GM21528 (cell line): ENCODE measurements at regions not wholly inside any gene's neighbourhood (a gene's known extent, or its start where the extent isn't known, plus 50 kb on each side); places are given as distances from the start of the nearest gene placed in this dataset.

ENCODE experiments used
- ATAC-seq: cut with Tn5 transposase; IDR thresholded peaks from one replicate; pipeline ENCODE4 v1.9.1; 2021; ENCODE audit warnings: mild to moderate bottlenecking, moderate library complexity; ENCODE audit not compliant: unreplicated experiment, low FRiP score

GRCh38 chr7:18235819-18236218 lies 208.2 kb upstream of the PRPS1L1 start:
- no peak for ATAC-seq

- no peak for ATAC-seq
Measured at GRCh38 chr7:18239212-18239611, 211.6 kb upstream of the PRPS1L1 start.

- ATAC-seq = no peak
Measured at GRCh38 chr7:18241543-18242231, 214.0 kb upstream of the PRPS1L1 start.

GRCh38 chr7:18243731-18244130 lies 216.1 kb upstream of the PRPS1L1 start:
- ATAC-seq = no peak

GRCh38 chr7:18250133-18250532 lies 222.5 kb upstream of the PRPS1L1 start:
- ATAC-seq = no peak

GRCh38 chr7:18257711-18258110 lies 230.1 kb upstream of the PRPS1L1 start:
- ATAC-seq = no peak

GRCh38 chr7:18262058-18262457 lies 233.5 kb upstream of the HDAC9 start:
- ATAC-seq = no peak

- ATAC-seq = no peak
Measured at GRCh38 chr7:18265611-18266281, 229.8 kb upstream of the HDAC9 start.

GRCh38 chr7:18268571-18268970 lies 227.0 kb upstream of the HDAC9 start:
- no peak for ATAC-seq

- ATAC-seq = no peak
Measured at GRCh38 chr7:18276380-18276779, 219.2 kb upstream of the HDAC9 start.

GRCh38 chr7:18278316-18278715 lies 217.2 kb upstream of the HDAC9 start:
- ATAC-seq = no peak

- ATAC-seq = no peak
Measured at GRCh38 chr7:18283045-18283444, 212.5 kb upstream of the HDAC9 start.

- no peak for ATAC-seq
Measured at GRCh38 chr7:18287482-18287881, 208.1 kb upstream of the HDAC9 start.

- no peak for ATAC-seq
Measured at GRCh38 chr7:18288322-18289037, 207.1 kb upstream of the HDAC9 start.

GRCh38 chr7:18289788-18290187 lies 205.8 kb upstream of the HDAC9 start:
- ATAC-seq = no peak

- no peak for ATAC-seq
Measured at GRCh38 chr7:18290223-18290622, 205.3 kb upstream of the HDAC9 start.

- ATAC-seq = no peak
Measured at GRCh38 chr7:18290865-18291264, 204.7 kb upstream of the HDAC9 start.

GRCh38 chr7:18292584-18292983 lies 203.0 kb upstream of the HDAC9 start:
- ATAC-seq = no peak

GRCh38 chr7:18293759-18294158 lies 201.8 kb upstream of the HDAC9 start:
- ATAC-seq = no peak

GRCh38 chr7:18294411-18294810 lies 201.1 kb upstream of the HDAC9 start:
- ATAC-seq = no peak

- ATAC-seq = no peak
Measured at GRCh38 chr7:18295781-18296423, 199.6 kb upstream of the HDAC9 start.
